Small intestine (tissue), 7 donors: ENCODE measurements at regions not wholly inside any gene's neighbourhood (a gene's known extent, or its start where the extent isn't known, plus 50 kb on each side); places are given as distances from the start of the nearest gene placed in this dataset.

Experiments used
- DNase-seq, 2 donors: peaks; one replicate each; pipeline versions ENCODE4 v3.0.0 to v3.0.0-alpha.2; 2013
- FAIRE-seq: peaks from 2 replicates; lab custom pipeline; 2012; peaks lifted over from hg19 to GRCh38; lab: Jason Lieb, UNC
- H3K27ac ChIP-seq, 3 donors: one replicate each; pipeline ENCODE4 v1.5.1; 2013; ENCODE audit warnings: low read length in 2 of 3, mild to moderate bottlenecking in 2 of 3, control low read depth in 1 of 3, inconsistent platforms in 1 of 3, low read depth in 1 of 3, moderate library complexity in 1 of 3
- H3K27me3 ChIP-seq, 3 donors: one replicate each; pipeline ENCODE4 v1.6.1; 2013; ENCODE audit warnings: low read length in 3 of 3, inconsistent platforms in 1 of 3; ENCODE audit not compliant: control insufficient read depth in 3 of 3, insufficient read depth in 3 of 3
- H3K36me3 ChIP-seq, 3 donors: one replicate each; pipeline ENCODE4 v1.6.1; 2013; ENCODE audit warnings: low read length in 3 of 3, inconsistent platforms in 1 of 3, low read depth in 1 of 3, mild to moderate bottlenecking in 1 of 3, moderate library complexity in 1 of 3; ENCODE audit not compliant: control insufficient read depth in 3 of 3, insufficient read depth in 2 of 3
- H3K4me1 ChIP-seq, 3 donors: one replicate each; pipeline ENCODE4 v1.6.1; 2013; ENCODE audit warnings: low read length in 2 of 3, inconsistent platforms in 1 of 3, low read depth in 1 of 3, mild to moderate bottlenecking in 1 of 3, moderate library complexity in 1 of 3; ENCODE audit not compliant: control insufficient read depth in 3 of 3, insufficient read depth in 2 of 3
- H3K4me3 ChIP-seq, 3 donors: one replicate each; pipeline ENCODE4 v1.5.1; 2013; ENCODE audit warnings: low read length in 3 of 3, control low read depth in 1 of 3, inconsistent platforms in 1 of 3, low read depth in 1 of 3, mild to moderate bottlenecking in 1 of 3, moderate library complexity in 1 of 3
- H3K9me3 ChIP-seq, 2 donors: one replicate each; pipeline ENCODE4 v1.6.1; 2013; ENCODE audit warnings: low read depth in 1 of 2, low read length in 1 of 2; ENCODE audit not compliant: control insufficient read depth in 2 of 2, insufficient read depth in 1 of 2
- WGBS, 3 donors: extraction: QIAGEN DNeasy Blood & Tissue Kit; methylation state at CpG; one replicate each; pipeline ENCODE4 v1.1.7; 2013; 5-methylcytosine and 5-hydroxymethylcytosine counted together
- donor health status: healthy with polysubstance abuse.
- donor health status: control.
- donor health status: control.
- donor health status: Bipolar disorder and iron deficiency.
- donor health status: healthy.

GRCh38 chr6:147837540-147837939 lies 329.1 kb downstream of the SAMD5 start:
- 86 to 98% (median 93%) methylated on average over 4 of the region's 4 CpGs for WGBS, 3 donors
- Histone ChIP-seq H3K27ac (no peak overlapping the region), H3K4me1 (peaks cover 0 to 3% (median 0%) of the 10 kb centered on the region in 3 donors), H3K36me3 (no peaks in the 10 kb centered on the region), H3K9me3 (no peaks in the 10 kb centered on the region), H3K27me3 (no peaks in the 10 kb centered on the region), H3K4me3 (no peak overlapping the region)
- no peak for FAIRE-seq
- no peak for DNase-seq

- no peaks in the 10 kb centered on the region for H3K27me3 ChIP-seq
- no peaks in the 10 kb centered on the region for H3K36me3 ChIP-seq
- no peaks in the 10 kb centered on the region for H3K9me3 ChIP-seq
- FAIRE-seq (no peak), DNase-seq (no peak)
- no peak overlapping the region for H3K27ac ChIP-seq
- peaks cover 0 to 3% (median 0%) of the 10 kb centered on the region in 3 donors for H3K4me1 ChIP-seq
- 21 to 44% (median 29%) methylated on average over 2 of the region's 2 CpGs for WGBS, 3 donors
- no peak overlapping the region for H3K4me3 ChIP-seq
Measured at GRCh38 chr6:147839708-147840610, 331.5 kb downstream of the SAMD5 start.

GRCh38 chr6:147841547-147842148 lies 333.2 kb downstream of the SAMD5 start:
- H3K4me3 ChIP-seq: no peak overlapping the region
- H3K27me3 ChIP-seq: no peaks in the 10 kb centered on the region
- FAIRE-seq (no peak), DNase-seq (no peak)
- H3K27ac ChIP-seq: no peak overlapping the region
- peaks cover 0 to 3% (median 0%) of the 10 kb centered on the region in 3 donors for H3K4me1 ChIP-seq
- H3K9me3 ChIP-seq: no peaks in the 10 kb centered on the region
- 48 to 64% (median 62%) methylated on average over 1 of the region's 1 CpG for WGBS, 3 donors
- H3K36me3 ChIP-seq: no peaks in the 10 kb centered on the region

- 73 to 83% (median 76%) methylated on average over 10 of the region's 10 CpGs for WGBS, 3 donors
- Histone ChIP-seq H3K4me3 (no peak overlapping the region), H3K27ac (no peak overlapping the region), H3K4me1 (peaks cover 0 to 3% (median 0%) of the 10 kb centered on the region in 3 donors), H3K9me3 (no peaks in the 10 kb centered on the region), H3K36me3 (no peaks in the 10 kb centered on the region), H3K27me3 (no peaks in the 10 kb centered on the region)
- DNase-seq (no peak), FAIRE-seq (no peak)
Measured at GRCh38 chr6:147849401-147850330, 341.2 kb downstream of the SAMD5 start.

- no peak for FAIRE-seq
- Histone ChIP-seq H3K27ac (no peak overlapping the region), H3K9me3 (no peaks in the 10 kb centered on the region), H3K36me3 (no peaks in the 10 kb centered on the region), H3K4me1 (peaks cover 0 to 3% (median 0%) of the 10 kb centered on the region in 3 donors), H3K4me3 (no peak overlapping the region), H3K27me3 (no peaks in the 10 kb centered on the region)
- no peak for DNase-seq
- WGBS, 3 donors: 90 to 95% (median 93%) methylated on average over 2 of the region's 2 CpGs
Measured at GRCh38 chr6:147852772-147853171, 344.3 kb downstream of the SAMD5 start.

- 90 to 97% (median 95%) methylated on average over 3 of the region's 3 CpGs for WGBS, 3 donors
- Histone ChIP-seq H3K4me3 (no peak overlapping the region), H3K9me3 (no peaks in the 10 kb centered on the region), H3K36me3 (no peaks in the 10 kb centered on the region), H3K4me1 (peaks cover 0 to 3% (median 0%) of the 10 kb centered on the region in 3 donors), H3K27ac (no peak overlapping the region), H3K27me3 (no peaks in the 10 kb centered on the region)
- peak; percentile 26 for FAIRE-seq
- DNase-seq: no peak
Measured at GRCh38 chr6:147853574-147853973, 345.1 kb downstream of the SAMD5 start.

- FAIRE-seq (no peak), DNase-seq (no peak)
- H3K36me3 ChIP-seq: no peaks in the 10 kb centered on the region
- WGBS, 3 donors: 87 to 93% (median 88%) methylated on average over 3 of the region's 3 CpGs
- no peaks in the 10 kb centered on the region for H3K9me3 ChIP-seq
- H3K27ac ChIP-seq: no peak overlapping the region
- no peaks in the 10 kb centered on the region for H3K27me3 ChIP-seq
- H3K4me3 ChIP-seq: no peak overlapping the region
- H3K4me1 ChIP-seq: no peaks in the 10 kb centered on the region
Measured at GRCh38 chr6:147855803-147856482, 347.5 kb downstream of the SAMD5 start.
